SK-N-MC (cell line): ENCODE measurements at regions not wholly inside any gene's neighbourhood (a gene's known extent, or its start where the extent isn't known, plus 50 kb on each side); places are given as distances from the start of the nearest gene placed in this dataset.

Source experiments
- EZH2 ChIP-seq: fragments of 200-600 bp; sonication (generic); IDR thresholded peaks from one replicate; pipeline ENCODE4 v1.6.1; 2017; ENCODE audit warnings: antibody characterized with exemption
- POLR2AphosphoS5 ChIP-seq: IDR thresholded peaks from 2 replicates; pipeline ENCODE4 v1.6.1; 2012; ENCODE audit warnings: mild to moderate bottlenecking, low read depth, low read length, borderline replicate concordance

GRCh38 chr12:102562836-102563425, 82.6 kb upstream of the IGF1 start:
- TF ChIP-seq POLR2AphosphoS5, result no peak
- TF ChIP-seq EZH2, result no peak
